Stomach smooth muscle (tissue), 2 donors: ENCODE measurements at regions not wholly inside any gene's neighbourhood (a gene's known extent, or its start where the extent isn't known, plus 50 kb on each side); places are given as distances from the start of the nearest gene placed in this dataset.

Experiments used
- H3K27ac ChIP-seq: one replicate; pipeline ENCODE4 v1.7.0; 2013; ENCODE audit warnings: mild to moderate bottlenecking, low read length, inconsistent platforms
- H3K27me3 ChIP-seq, 2 donors: one replicate each; pipeline ENCODE4 v1.7.0; 2013; ENCODE audit warnings: low read length in 2 of 2; ENCODE audit not compliant: insufficient read depth in 2 of 2, control insufficient read depth in 1 of 2
- H3K36me3 ChIP-seq, 2 donors: one replicate each; pipeline ENCODE4 v1.7.0; 2013; ENCODE audit warnings: low read length in 2 of 2; ENCODE audit not compliant: control insufficient read depth in 2 of 2, insufficient read depth in 2 of 2
- H3K4me1 ChIP-seq: one replicate; pipeline ENCODE4 v1.7.0; 2013; ENCODE audit warnings: low read length; ENCODE audit not compliant: control insufficient read depth, insufficient read depth
- H3K4me3 ChIP-seq, 2 donors: one replicate each; pipeline ENCODE4 v1.7.0; 2013; ENCODE audit warnings: low read length in 2 of 2
- H3K9ac ChIP-seq, 2 donors: one replicate each; pipeline ENCODE4 v1.7.0; 2013; ENCODE audit warnings: low read length in 2 of 2, mild to moderate bottlenecking in 1 of 2
- H3K9me3 ChIP-seq, 2 donors: one replicate each; pipeline ENCODE4 v1.7.0; 2013; ENCODE audit warnings: low read length in 2 of 2; ENCODE audit not compliant: control insufficient read depth in 2 of 2
- donor health status: healthy.
- donor health status: Pancreatic carcinoma.

GRCh38 chr13:73971481-73971880 lies 162.7 kb downstream of the KLF12 start:
- H3K27ac ChIP-seq, result no peak overlapping the region
- no peak overlapping the region for H3K9ac ChIP-seq
- no peaks in the 10 kb centered on the region for H3K4me1 ChIP-seq
- H3K9me3 ChIP-seq, result no peaks in the 10 kb centered on the region
- no peaks in the 10 kb centered on the region for H3K27me3 ChIP-seq
- no peaks in the 10 kb centered on the region for H3K36me3 ChIP-seq
- H3K4me3 ChIP-seq, result no peak overlapping the region

- Histone ChIP-seq H3K27ac (no peak overlapping the region), H3K27me3 (no peaks in the 10 kb centered on the region), H3K9ac (no peak overlapping the region), H3K36me3 (no peaks in the 10 kb centered on the region), H3K9me3 (no peaks in the 10 kb centered on the region), H3K4me3 (no peak overlapping the region), H3K4me1 (no peaks in the 10 kb centered on the region)
These were observed 163.7 kb downstream of the KLF12 start for GRCh38 chr13:73970421-73971055.

- no peak overlapping the region for H3K27ac ChIP-seq
- no peaks in the 10 kb centered on the region for H3K4me1 ChIP-seq
- H3K9ac ChIP-seq, result no peak overlapping the region
- H3K36me3 ChIP-seq, result no peaks in the 10 kb centered on the region
- H3K9me3 ChIP-seq, result no peaks in the 10 kb centered on the region
- no peaks in the 10 kb centered on the region for H3K27me3 ChIP-seq
- no peak overlapping the region for H3K4me3 ChIP-seq
These were observed 166.6 kb downstream of the KLF12 start for GRCh38 chr13:73967397-73968165.

GRCh38 chr13:73966331-73966730 lies 167.9 kb downstream of the KLF12 start:
- Histone ChIP-seq H3K4me3 (no peak overlapping the region), H3K27me3 (no peaks in the 10 kb centered on the region), H3K4me1 (no peaks in the 10 kb centered on the region), H3K9me3 (no peaks in the 10 kb centered on the region), H3K27ac (no peak overlapping the region), H3K36me3 (no peaks in the 10 kb centered on the region), H3K9ac (no peak overlapping the region)

- no peaks in the 10 kb centered on the region for H3K4me1 ChIP-seq
- H3K4me3 ChIP-seq, result no peak overlapping the region
- H3K36me3 ChIP-seq, result no peaks in the 10 kb centered on the region
- H3K27ac ChIP-seq, result no peak overlapping the region
- H3K9me3 ChIP-seq, result no peaks in the 10 kb centered on the region
- no peaks in the 10 kb centered on the region for H3K27me3 ChIP-seq
- H3K9ac ChIP-seq, result no peak overlapping the region
These were observed 171.9 kb downstream of the KLF12 start for GRCh38 chr13:73962284-73962683.

GRCh38 chr13:73961181-73961580 lies 173.0 kb downstream of the KLF12 start:
- Histone ChIP-seq H3K27me3 (no peaks in the 10 kb centered on the region), H3K36me3 (no peaks in the 10 kb centered on the region), H3K4me3 (no peak overlapping the region), H3K4me1 (no peaks in the 10 kb centered on the region), H3K9me3 (no peaks in the 10 kb centered on the region), H3K27ac (no peak overlapping the region), H3K9ac (no peak overlapping the region)

GRCh38 chr13:73960474-73960873 lies 173.7 kb downstream of the KLF12 start:
- H3K9me3 ChIP-seq, result no peaks in the 10 kb centered on the region
- no peaks in the 10 kb centered on the region for H3K27me3 ChIP-seq
- H3K36me3 ChIP-seq, result no peaks in the 10 kb centered on the region
- no peaks in the 10 kb centered on the region for H3K4me1 ChIP-seq
- H3K9ac ChIP-seq, result no peak overlapping the region
- H3K27ac ChIP-seq, result no peak overlapping the region
- H3K4me3 ChIP-seq, result no peak overlapping the region

GRCh38 chr13:73958657-73959397 lies 175.4 kb downstream of the KLF12 start:
- H3K9me3 ChIP-seq, result no peaks in the 10 kb centered on the region
- H3K4me3 ChIP-seq, result no peak overlapping the region
- H3K36me3 ChIP-seq, result no peaks in the 10 kb centered on the region

GRCh38 chr13:73957889-73958288 lies 176.3 kb downstream of the KLF12 start:
- Histone ChIP-seq H3K9ac (no peak overlapping the region), H3K27me3 (no peaks in the 10 kb centered on the region), H3K4me1 (no peaks in the 10 kb centered on the region)

More at GRCh38 chr13:73958657-73959397, 175.4 kb downstream of the KLF12 start:
- no peak overlapping the region for H3K9ac ChIP-seq
- H3K4me1 ChIP-seq, result no peaks in the 10 kb centered on the region
- no peaks in the 10 kb centered on the region for H3K27me3 ChIP-seq
- H3K27ac ChIP-seq, result no peak overlapping the region

GRCh38 chr13:73956795-73957408 lies 177.3 kb downstream of the KLF12 start:
- Histone ChIP-seq H3K9ac (no peak overlapping the region), H3K36me3 (no peaks in the 10 kb centered on the region), H3K9me3 (no peaks in the 10 kb centered on the region), H3K27ac (no peak overlapping the region), H3K4me3 (no peak overlapping the region), H3K4me1 (no peaks in the 10 kb centered on the region), H3K27me3 (no peaks in the 10 kb centered on the region)

More at GRCh38 chr13:73957889-73958288, 176.3 kb downstream of the KLF12 start:
- no peak overlapping the region for H3K27ac ChIP-seq
- no peaks in the 10 kb centered on the region for H3K9me3 ChIP-seq
- H3K4me3 ChIP-seq, result no peak overlapping the region
- no peaks in the 10 kb centered on the region for H3K36me3 ChIP-seq
